ENCODE measurements at regions not wholly inside any gene's neighbourhood (a gene's known extent, or its start where the extent isn't known, plus 50 kb on each side); places are given as distances from the start of the nearest gene placed in this dataset.

GRCh38 chr14:65242732-65243134 is 140.4 kb upstream of the MAX start:
- no peak for TF ChIP-seq POLR2A (IDR thresholded peaks at IDR 0.05; ENCODE audit: low read depth, low read length)
- TF ChIP-seq, protein P1, sequence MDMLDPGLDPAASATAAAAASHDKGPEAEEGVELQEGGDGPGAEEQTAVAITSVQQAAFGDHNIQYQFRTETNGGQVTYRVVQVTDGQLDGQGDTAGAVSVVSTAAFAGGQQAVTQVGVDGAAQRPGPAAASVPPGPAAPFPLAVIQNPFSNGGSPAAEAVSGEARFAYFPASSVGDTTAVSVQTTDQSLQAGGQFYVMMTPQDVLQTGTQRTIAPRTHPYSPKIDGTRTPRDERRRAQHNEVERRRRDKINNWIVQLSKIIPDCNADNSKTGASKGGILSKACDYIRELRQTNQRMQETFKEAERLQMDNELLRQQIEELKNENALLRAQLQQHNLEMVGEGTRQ (IDR thresholded peaks at IDR 0.05; ENCODE audit: low read depth, low read length), result no peak
- no peak for TF ChIP-seq CTCF (conservative IDR thresholded peaks at IDR 0.05; ENCODE audit: low read depth, low read length)
- TF ChIP-seq MAFK (IDR thresholded peaks at IDR 0.05; ENCODE audit: low read depth, low read length), result no peak
- TF ChIP-seq CHD1 (IDR thresholded peaks at IDR 0.05; ENCODE audit: low read depth, low read length), result no peak
- TF ChIP-seq MAZ (IDR thresholded peaks at IDR 0.05; ENCODE audit: borderline replicate concordance, low read depth, low read length), result no peak
- no peak for TF ChIP-seq BHLHE40 (IDR thresholded peaks at IDR 0.05; ENCODE audit: low read depth, low read length)
- TF ChIP-seq RFX5 (IDR thresholded peaks at IDR 0.05; ENCODE audit: low read depth, low read length), result no peak
- no peak for TF ChIP-seq RAD21 (IDR thresholded peaks at IDR 0.05; ENCODE audit: low read length)
- no peak for TF ChIP-seq CEBPB (IDR thresholded peaks at IDR 0.05; ENCODE audit: low read depth, low read length)

Measured in IMR-90 (cell line).